Naive B cell (primary cell): ENCODE measurements at regions not wholly inside any gene's neighbourhood (a gene's known extent, or its start where the extent isn't known, plus 50 kb on each side); places are given as distances from the start of the nearest gene placed in this dataset.

Experiments
- ATAC-seq, 2 donors: fragments of 150-1000 bp; cut with Tn5 transposase; 2 replicates each; pipeline ENCODE4 v1.10.0; 2021; ENCODE audit warnings: low read depth in 2 of 2, mild to moderate bottlenecking in 2 of 2, moderate library complexity in 2 of 2
- DNase-seq: peaks from one replicate; pipeline ENCODE4 v3.0.0; 2022
- H3K27ac Mint-ChIP-seq, 6 donors: one replicate each; pipeline ENCODE4 v1.8.0; 2020 to 2022; ENCODE audit warnings: mild to moderate bottlenecking in 6 of 6, mixed read lengths in 6 of 6, moderate library complexity in 5 of 6, inconsistent platforms in 2 of 6
- H3K27me3 Mint-ChIP-seq, 3 donors: one replicate each; pipeline ENCODE4 v1.8.0; 2021 to 2022; ENCODE audit warnings: mixed read lengths in 3 of 3, mild to moderate bottlenecking in 1 of 3
- H3K36me3 Mint-ChIP-seq, 2 donors: one replicate each; pipeline ENCODE4 v1.8.0; 2020 to 2022; ENCODE audit warnings: mixed read lengths in 2 of 2, inconsistent platforms in 1 of 2, mild to moderate bottlenecking in 1 of 2
- H3K4me1 Mint-ChIP-seq, 3 donors: one replicate each; pipeline ENCODE4 v1.8.0; 2020 to 2022; ENCODE audit warnings: mixed read lengths in 3 of 3, inconsistent platforms in 1 of 3, mild to moderate bottlenecking in 1 of 3, moderate library complexity in 1 of 3
- H3K4me3 Mint-ChIP-seq, 8 donors: one replicate each; pipeline ENCODE4 v1.8.0; 2020 to 2022; ENCODE audit warnings: mild to moderate bottlenecking in 8 of 8, mixed read lengths in 8 of 8, moderate library complexity in 8 of 8, inconsistent platforms in 2 of 8
- H3K9me3 Mint-ChIP-seq, 7 donors: one replicate each; pipeline ENCODE4 v1.8.0; 2020 to 2022; ENCODE audit warnings: mixed read lengths in 7 of 7, mild to moderate bottlenecking in 5 of 7, inconsistent platforms in 2 of 7, moderate library complexity in 1 of 7

DNA sequence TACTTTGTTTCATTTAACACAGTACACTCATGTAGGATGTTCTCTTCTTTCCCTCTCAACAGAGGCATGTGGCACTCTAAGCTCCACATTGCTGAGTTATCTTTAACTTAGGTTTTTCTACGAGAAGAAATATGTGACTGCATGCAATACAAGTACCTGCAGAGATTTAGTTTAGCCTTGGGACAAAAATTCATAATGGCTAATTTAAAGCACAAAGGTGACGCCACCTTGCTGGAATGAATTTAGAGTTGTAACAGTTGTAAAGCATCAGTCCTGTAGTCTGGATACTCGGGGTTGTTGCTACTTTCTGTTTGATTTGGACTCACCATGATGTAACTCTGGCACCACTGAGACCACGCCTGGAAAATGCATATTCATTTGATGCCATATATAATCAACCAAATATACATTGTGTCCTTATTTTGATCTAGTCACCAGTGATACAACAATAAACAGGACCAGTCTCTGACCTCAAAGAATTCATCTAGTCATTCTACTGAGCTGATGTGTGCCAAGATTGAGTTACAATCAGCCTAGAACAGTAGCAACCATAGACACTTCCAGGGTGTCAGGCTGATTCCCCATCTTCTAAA lies 451.0 kb upstream of the ZFP42 start:
- Mint-ChIP-seq H3K4me1 (no peaks in the 10 kb centered on the region), H3K4me3 (no peak overlapping the region), H3K27ac (no peak overlapping the region), H3K36me3 (no peaks in the 10 kb centered on the region), H3K9me3 (peaks cover 4 to 16% (median 11%) of the 10 kb centered on the region in 7 donors), H3K27me3 (no peaks in the 10 kb centered on the region)
- ATAC-seq (no peak), DNase-seq (no peak)

GRCh38 chr4:187547316-187547715 lies 448.3 kb upstream of the ZFP42 start:
- Mint-ChIP-seq H3K36me3 (no peaks in the 10 kb centered on the region), H3K27me3 (no peaks in the 10 kb centered on the region), H3K4me1 (no peaks in the 10 kb centered on the region), H3K9me3 (peaks cover 4 to 21% (median 8%) of the 10 kb centered on the region in 7 donors), H3K4me3 (no peak overlapping the region), H3K27ac (no peak overlapping the region)
- DNase-seq (no peak), ATAC-seq (no peak)

DNA sequence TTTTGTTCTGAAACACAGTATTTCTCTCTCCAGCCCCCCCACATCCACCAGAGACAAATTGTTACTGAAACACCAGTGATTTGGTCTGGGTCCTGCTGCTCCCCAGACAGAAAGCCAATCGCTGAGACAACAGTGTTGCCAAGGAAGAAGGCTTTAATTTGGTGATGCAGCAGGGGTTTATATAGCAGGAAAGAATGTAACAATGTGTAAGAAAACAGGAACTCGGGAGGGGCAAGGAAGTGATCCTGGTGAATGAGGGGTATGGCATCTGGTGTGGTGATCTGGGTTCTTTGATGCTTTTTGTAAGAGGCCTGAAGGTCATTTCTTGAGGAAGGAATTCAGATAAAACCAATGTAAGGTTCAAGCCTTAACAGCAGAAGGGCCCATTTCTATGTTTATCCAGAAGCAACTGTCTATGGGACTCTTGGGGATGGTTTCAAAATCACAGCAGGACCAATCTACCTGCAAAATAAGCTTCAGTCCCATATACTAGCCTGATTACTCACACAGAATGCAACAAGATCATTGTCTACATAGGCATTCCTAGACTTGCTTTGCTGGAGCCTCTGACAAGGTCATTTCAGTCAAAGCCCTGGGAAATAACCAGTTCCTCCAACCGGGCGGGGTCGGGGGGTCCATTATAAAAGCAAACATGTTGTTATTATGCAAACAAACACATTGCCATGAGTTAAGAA lies 445.2 kb upstream of the ZFP42 start:
- Mint-ChIP-seq H3K9me3 (peaks cover 0 to 15% (median 10%) of the 10 kb centered on the region in 7 donors), H3K27ac (no peak overlapping the region), H3K4me1 (no peaks in the 10 kb centered on the region), H3K36me3 (no peaks in the 10 kb centered on the region), H3K4me3 (no peak overlapping the region), H3K27me3 (no peaks in the 10 kb centered on the region)
- DNase-seq = no peak
- no peak for ATAC-seq

DNA sequence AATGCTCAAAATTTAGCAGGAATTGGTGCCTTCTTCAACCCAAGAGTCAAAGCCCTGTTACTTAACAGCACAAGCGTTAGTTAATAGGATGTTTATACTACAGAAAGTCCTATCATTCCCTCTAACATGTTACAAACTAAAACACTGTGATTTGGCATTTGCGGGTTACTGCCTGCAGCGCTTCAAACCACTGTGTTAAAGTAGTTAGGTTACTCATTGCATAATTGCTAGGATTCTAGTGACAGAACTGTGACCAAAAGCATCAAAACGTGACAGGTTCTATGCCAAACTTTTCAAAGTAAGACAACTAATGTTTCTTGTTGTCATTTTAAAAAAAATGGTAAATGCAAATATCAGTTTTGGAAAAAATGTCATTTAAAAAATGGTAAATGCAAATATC lies 442.8 kb upstream of the ZFP42 start:
- peaks cover 0 to 19% (median 6%) of the 10 kb centered on the region in 7 donors for H3K9me3 Mint-ChIP-seq
- no peak overlapping the region for H3K4me3 Mint-ChIP-seq
- H3K27ac Mint-ChIP-seq = no peak overlapping the region
- no peaks in the 10 kb centered on the region for H3K36me3 Mint-ChIP-seq
- H3K27me3 Mint-ChIP-seq = no peaks in the 10 kb centered on the region
- H3K4me1 Mint-ChIP-seq = no peaks in the 10 kb centered on the region
- DNase-seq (no peak), ATAC-seq (no peak)

GRCh38 chr4:187555174-187555573 lies 440.4 kb upstream of the ZFP42 start:
- no peak for ATAC-seq
- H3K4me1 Mint-ChIP-seq = no peaks in the 10 kb centered on the region
- H3K36me3 Mint-ChIP-seq = no peaks in the 10 kb centered on the region

DNA sequence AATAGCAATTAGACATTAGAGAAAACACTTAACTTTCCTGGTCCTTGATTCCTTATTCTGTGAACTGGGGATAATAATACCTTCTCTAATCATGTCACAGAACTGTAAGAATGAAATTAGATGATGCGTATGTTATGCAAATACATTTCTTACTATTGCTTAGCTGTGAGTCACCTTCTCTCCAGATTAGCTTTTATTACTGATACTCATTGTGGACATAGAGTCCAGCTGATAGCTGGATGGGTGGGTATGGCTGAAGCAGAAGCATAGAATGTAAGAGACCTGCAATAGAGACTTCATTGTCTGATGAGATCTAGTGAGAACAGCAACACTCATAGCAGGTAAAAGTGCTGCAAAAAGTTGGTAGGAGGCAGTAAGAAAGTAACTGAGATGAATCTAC lies 437.2 kb upstream of the ZFP42 start:
- H3K36me3 Mint-ChIP-seq = no peaks in the 10 kb centered on the region

More at GRCh38 chr4:187555174-187555573, 440.4 kb upstream of the ZFP42 start:
- no peak for DNase-seq
- Mint-ChIP-seq H3K27ac (no peak overlapping the region), H3K4me3 (no peak overlapping the region), H3K27me3 (no peaks in the 10 kb centered on the region), H3K9me3 (peaks cover 0 to 13% (median 5%) of the 10 kb centered on the region in 7 donors)

GRCh38 chr4:187562345-187562744 lies 433.2 kb upstream of the ZFP42 start:
- no peaks in the 10 kb centered on the region for H3K4me1 Mint-ChIP-seq
- no peak for DNase-seq
- no peaks in the 10 kb centered on the region for H3K27me3 Mint-ChIP-seq
- ATAC-seq = no peak
- H3K4me3 Mint-ChIP-seq = no peak overlapping the region
- peaks cover 0 to 14% (median 5%) of the 10 kb centered on the region in 7 donors for H3K9me3 Mint-ChIP-seq
- H3K36me3 Mint-ChIP-seq = no peaks in the 10 kb centered on the region
- H3K27ac Mint-ChIP-seq = no peak overlapping the region

More for the DNA sequence above, 437.2 kb upstream of the ZFP42 start:
- ATAC-seq = no peak
- Mint-ChIP-seq H3K4me1 (no peaks in the 10 kb centered on the region), H3K27ac (no peak overlapping the region), H3K27me3 (no peaks in the 10 kb centered on the region), H3K4me3 (no peak overlapping the region), H3K9me3 (peaks cover 0 to 14% (median 5%) of the 10 kb centered on the region in 7 donors)
- DNase-seq = no peak

- ATAC-seq = no peak
Measured at GRCh38 chr4:187565416-187565815, 430.2 kb upstream of the ZFP42 start.

GRCh38 chr4:187569871-187570270 lies 425.7 kb upstream of the ZFP42 start:
- peaks cover 0 to 5% of the 10 kb centered on the region in 2 donors for H3K36me3 Mint-ChIP-seq
- no peak for DNase-seq
- no peaks in the 10 kb centered on the region for H3K27me3 Mint-ChIP-seq
- ATAC-seq = no peak
- H3K4me1 Mint-ChIP-seq = no peaks in the 10 kb centered on the region
- no peak overlapping the region for H3K4me3 Mint-ChIP-seq
- no peak overlapping the region for H3K27ac Mint-ChIP-seq
- peaks cover 0 to 16% (median 10%) of the 10 kb centered on the region in 7 donors for H3K9me3 Mint-ChIP-seq

More at GRCh38 chr4:187565416-187565815, 430.2 kb upstream of the ZFP42 start:
- Mint-ChIP-seq H3K4me1 (no peaks in the 10 kb centered on the region), H3K9me3 (peaks cover 0 to 12% (median 5%) of the 10 kb centered on the region in 7 donors), H3K27ac (peak overlapping the region in 1 of 6 donors; percentile 43), H3K4me3 (peak overlapping the region in 1 of 8 donors; percentile 17), H3K36me3 (no peaks in the 10 kb centered on the region), H3K27me3 (no peaks in the 10 kb centered on the region)
- DNase-seq = no peak

GRCh38 chr4:187575706-187576105 lies 419.9 kb upstream of the ZFP42 start:
- peaks cover 0 to 10% (median 6%) of the 10 kb centered on the region in 7 donors for H3K9me3 Mint-ChIP-seq
- H3K4me3 Mint-ChIP-seq = no peak overlapping the region
- H3K4me1 Mint-ChIP-seq = no peaks in the 10 kb centered on the region
- peaks cover 0 to 5% of the 10 kb centered on the region in 2 donors for H3K36me3 Mint-ChIP-seq
- no peaks in the 10 kb centered on the region for H3K27me3 Mint-ChIP-seq
- no peak overlapping the region for H3K27ac Mint-ChIP-seq
- ATAC-seq (no peak), DNase-seq (no peak)

- ATAC-seq (no peak), DNase-seq (no peak)
- Mint-ChIP-seq H3K9me3 (peaks cover 0 to 5% (median 2%) of the 10 kb centered on the region in 7 donors), H3K36me3 (no peaks in the 10 kb centered on the region), H3K4me1 (no peaks in the 10 kb centered on the region), H3K4me3 (no peak overlapping the region), H3K27me3 (no peaks in the 10 kb centered on the region), H3K27ac (no peak overlapping the region)
Measured at GRCh38 chr4:187576751-187577150, 418.8 kb upstream of the ZFP42 start.

GRCh38 chr4:187577941-187578480 lies 417.6 kb upstream of the ZFP42 start:
- H3K9me3 Mint-ChIP-seq = peaks cover 0 to 2% (median 0%) of the 10 kb centered on the region in 7 donors
- no peaks in the 10 kb centered on the region for H3K36me3 Mint-ChIP-seq
- no peak overlapping the region for H3K27ac Mint-ChIP-seq
- H3K4me3 Mint-ChIP-seq = no peak overlapping the region
- no peaks in the 10 kb centered on the region for H3K27me3 Mint-ChIP-seq
- H3K4me1 Mint-ChIP-seq = no peaks in the 10 kb centered on the region
- ATAC-seq = no peak
- no peak for DNase-seq

- no peaks in the 10 kb centered on the region for H3K36me3 Mint-ChIP-seq
- H3K4me1 Mint-ChIP-seq = no peaks in the 10 kb centered on the region
- no peaks in the 10 kb centered on the region for H3K27me3 Mint-ChIP-seq
- H3K4me3 Mint-ChIP-seq = no peak overlapping the region
- ATAC-seq (no peak), DNase-seq (no peak)
- H3K9me3 Mint-ChIP-seq = peaks cover 0 to 7% (median 1%) of the 10 kb centered on the region in 7 donors
- no peak overlapping the region for H3K27ac Mint-ChIP-seq
Measured at GRCh38 chr4:187586892-187587291, 408.7 kb upstream of the ZFP42 start.

- ATAC-seq (no peak), DNase-seq (no peak)
- H3K27me3 Mint-ChIP-seq = no peaks in the 10 kb centered on the region
Measured at GRCh38 chr4:187598196-187598595, 397.4 kb upstream of the ZFP42 start.

More at GRCh38 chr4:187598196-187598595, 397.4 kb upstream of the ZFP42 start:
- H3K36me3 Mint-ChIP-seq = no peaks in the 10 kb centered on the region
- no peak overlapping the region for H3K27ac Mint-ChIP-seq
- no peak overlapping the region for H3K4me3 Mint-ChIP-seq
- H3K4me1 Mint-ChIP-seq = no peaks in the 10 kb centered on the region
- H3K9me3 Mint-ChIP-seq = peaks cover 0 to 3% (median 0%) of the 10 kb centered on the region in 7 donors
